Esophagus muscularis mucosa (tissue), 4 donors: ENCODE measurements at regions not wholly inside any gene's neighbourhood (a gene's known extent, or its start where the extent isn't known, plus 50 kb on each side); places are given as distances from the start of the nearest gene placed in this dataset.

Source experiments
- DNase-seq: peaks from one replicate; pipeline ENCODE4 v3.0.0-alpha.2; 2017; ENCODE audit errors: extremely low spot score
- H3K27ac ChIP-seq, 4 donors: fragments of 200-600 bp; sonication (generic); replicated peaks in 1 of 4; 1 replicate in 3 of 4; 2 replicates in 1 of 4; pipeline ENCODE4 v1.5.1; 2016 to 2019; ENCODE audit warnings: mild to moderate bottlenecking in 1 of 4
- H3K27me3 ChIP-seq, 4 donors: fragments of 200-600 bp; sonication (generic); one replicate each; pipeline versions ENCODE4 v1.5.1 to v1.6.0; 2016 to 2019
- H3K36me3 ChIP-seq, 4 donors: fragments of 200-600 bp; sonication (generic); one replicate each; pipeline ENCODE4 v1.5.1; 2016 to 2019
- H3K4me1 ChIP-seq, 4 donors: fragments of 200-600 bp; sonication (generic); one replicate each; pipeline ENCODE4 v1.5.1; 2016 to 2019
- H3K4me3 ChIP-seq, 4 donors: fragments of 200-600 bp; sonication (generic); 1 replicate in 2 of 4; 2 replicates in 2 of 4; pipeline ENCODE4 v1.5.1; 2016 to 2019; ENCODE audit warnings: mild to moderate bottlenecking in 4 of 4, moderate library complexity in 1 of 4
- H3K9me3 ChIP-seq, 4 donors: fragments of 200-600 bp; sonication (generic); 1 replicate in 3 of 4; 2 replicates in 1 of 4; pipeline ENCODE4 v1.5.1; 2016 to 2019
- CTCF ChIP-seq, 3 experiments: fragments of 200-600 bp in 2 of 3; fragments of 450-650 bp in 1 of 3; sonication (generic) in 2 of 3; IDR thresholded peaks; one replicate each; pipeline ENCODE4 v1.5.1; 2017 to 2019; ENCODE audit warnings: antibody characterized with exemption in 3 of 3, mild to moderate bottlenecking in 2 of 3, moderate library complexity in 1 of 3
- EP300 ChIP-seq: sonication (generic); formaldehyde crosslinking; IDR thresholded peaks from one replicate; pipeline ENCODE4 v1.6.1; 2017; ENCODE audit warnings: antibody characterized with exemption
- POLR2A ChIP-seq: fragments of 450-650 bp; IDR thresholded peaks from one replicate; pipeline ENCODE4 v1.6.1; 2017; ENCODE audit warnings: antibody characterized with exemption, moderate library complexity, mild to moderate bottlenecking, low read depth
- POLR2AphosphoS5 ChIP-seq, 2 donors: sonication (generic); formaldehyde crosslinking; IDR thresholded peaks; one replicate each; pipeline ENCODE4 v1.6.1; 2017; ENCODE audit warnings: antibody characterized with exemption in 2 of 2
- WGBS: methylation state at CpG from one replicate; pipeline ENCODE4 v1.1.5; 2018; 5-methylcytosine and 5-hydroxymethylcytosine counted together
- intact Hi-C: fragments of 100-400 bp; cut with DNase I; formaldehyde crosslinking; loops from one replicate; pipeline ENCODE4 v1.15.1; 2023

GRCh38 chr2:12436483-12436882, 280.3 kb upstream of the TRIB2 start:
- TF ChIP-seq POLR2A (no peak), EP300 (no peak), POLR2AphosphoS5 (IDR thresholded peaks at IDR 0.05) (no peak), CTCF (IDR thresholded peaks at IDR 0.05) (no peak)
- Histone ChIP-seq H3K27ac (no peak overlapping the region), H3K4me3 (no peak overlapping the region), H3K27me3 (no peaks in the 10 kb centered on the region), H3K36me3 (no peaks in the 10 kb centered on the region), H3K4me1 (peaks cover 0 to 11% (median 10%) of the 10 kb centered on the region in 4 donors), H3K9me3 (no peaks in the 10 kb centered on the region)
- DNase-seq: no peak
- intact Hi-C loops: no loop called here
- WGBS: 66% methylated on average over 6 of the region's 6 CpGs

GRCh38 chr2:12436935-12437561, 279.7 kb upstream of the TRIB2 start:
- Histone ChIP-seq H3K4me3 (no peak overlapping the region), H3K4me1 (peaks cover 0 to 11% (median 10%) of the 10 kb centered on the region in 4 donors), H3K36me3 (no peaks in the 10 kb centered on the region), H3K27ac (no peak overlapping the region), H3K27me3 (no peaks in the 10 kb centered on the region), H3K9me3 (no peaks in the 10 kb centered on the region)
- no peak for TF ChIP-seq POLR2AphosphoS5 (IDR thresholded peaks at IDR 0.05)
- TF ChIP-seq POLR2A: no peak
- TF ChIP-seq EP300: no peak
- no peak for TF ChIP-seq CTCF (IDR thresholded peaks at IDR 0.05)
- intact Hi-C loops: no loop called here
- DNase-seq: no peak
- 79% methylated on average over 5 of the region's 5 CpGs for WGBS

- H3K27ac ChIP-seq: no peak overlapping the region
- 71% methylated on average over 4 of the region's 4 CpGs for WGBS
- peaks cover 0 to 7% (median 2%) of the 10 kb centered on the region in 4 donors for H3K4me1 ChIP-seq
- DNase-seq: no peak
- intact Hi-C loops: no loop called here
- H3K27me3 ChIP-seq: no peaks in the 10 kb centered on the region
- no peak overlapping the region for H3K4me3 ChIP-seq
- no peaks in the 10 kb centered on the region for H3K9me3 ChIP-seq
- H3K36me3 ChIP-seq: no peaks in the 10 kb centered on the region
- TF ChIP-seq POLR2A (no peak), EP300 (no peak), CTCF (IDR thresholded peaks at IDR 0.05) (no peak), POLR2AphosphoS5 (IDR thresholded peaks at IDR 0.05) (no peak)
Observed at GRCh38 chr2:12440731-12441130, 276.0 kb upstream of the TRIB2 start.

GRCh38 chr2:12441750-12442475, 274.8 kb upstream of the TRIB2 start:
- Histone ChIP-seq H3K4me3 (no peak overlapping the region), H3K36me3 (no peaks in the 10 kb centered on the region), H3K27ac (no peak overlapping the region), H3K4me1 (peaks cover 0 to 7% (median 2%) of the 10 kb centered on the region in 4 donors), H3K9me3 (no peaks in the 10 kb centered on the region), H3K27me3 (no peaks in the 10 kb centered on the region)
- TF ChIP-seq CTCF (IDR thresholded peaks at IDR 0.05): no peak
- no peak for TF ChIP-seq POLR2A
- TF ChIP-seq POLR2AphosphoS5 (IDR thresholded peaks at IDR 0.05): no peak
- no peak for TF ChIP-seq EP300
- 83% methylated on average over 7 of the region's 7 CpGs for WGBS
- intact Hi-C loops: no loop called here
- no peak for DNase-seq
